PC-9 (cell line): ENCODE measurements at regions not wholly inside any gene's neighbourhood (a gene's known extent, or its start where the extent isn't known, plus 50 kb on each side); places are given as distances from the start of the nearest gene placed in this dataset.

Experiments used
- EZH2 ChIP-seq: fragments of 200-600 bp; sonication (generic); IDR thresholded peaks from 2 replicates; pipeline ENCODE4 v1.8.0; 2017; ENCODE audit warnings: antibody characterized with exemption, low read depth
- TF ChIP-seq, protein P1 (sequence below): fragments of 200-600 bp; sonication (generic); conservative IDR thresholded peaks from 2 replicates; pipeline ENCODE4 v1.6.1; 2017; ENCODE audit warnings: mixed run types, antibody characterized with exemption, mild to moderate bottlenecking, moderate library complexity

DNA sequence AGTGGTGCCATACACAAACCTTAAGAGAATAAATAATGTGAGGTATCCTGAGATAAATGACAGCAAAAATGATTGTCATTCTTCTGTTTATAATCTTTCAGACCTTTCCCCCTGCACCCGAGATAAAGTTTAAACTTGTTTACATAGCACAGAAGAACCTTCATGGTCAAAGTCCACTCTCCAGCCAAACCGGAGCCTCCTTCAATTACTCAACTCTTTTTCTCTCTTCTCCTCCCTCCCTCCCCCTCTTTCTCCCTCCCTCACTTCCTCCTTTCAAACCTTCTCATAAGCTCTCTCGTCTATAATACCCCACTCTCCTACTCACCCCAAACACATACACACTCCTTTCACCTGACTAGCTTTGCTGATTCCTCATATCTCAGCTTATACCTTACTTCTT lies 198.9 kb downstream of the EFHB start:
- TF ChIP-seq, protein P1, sequence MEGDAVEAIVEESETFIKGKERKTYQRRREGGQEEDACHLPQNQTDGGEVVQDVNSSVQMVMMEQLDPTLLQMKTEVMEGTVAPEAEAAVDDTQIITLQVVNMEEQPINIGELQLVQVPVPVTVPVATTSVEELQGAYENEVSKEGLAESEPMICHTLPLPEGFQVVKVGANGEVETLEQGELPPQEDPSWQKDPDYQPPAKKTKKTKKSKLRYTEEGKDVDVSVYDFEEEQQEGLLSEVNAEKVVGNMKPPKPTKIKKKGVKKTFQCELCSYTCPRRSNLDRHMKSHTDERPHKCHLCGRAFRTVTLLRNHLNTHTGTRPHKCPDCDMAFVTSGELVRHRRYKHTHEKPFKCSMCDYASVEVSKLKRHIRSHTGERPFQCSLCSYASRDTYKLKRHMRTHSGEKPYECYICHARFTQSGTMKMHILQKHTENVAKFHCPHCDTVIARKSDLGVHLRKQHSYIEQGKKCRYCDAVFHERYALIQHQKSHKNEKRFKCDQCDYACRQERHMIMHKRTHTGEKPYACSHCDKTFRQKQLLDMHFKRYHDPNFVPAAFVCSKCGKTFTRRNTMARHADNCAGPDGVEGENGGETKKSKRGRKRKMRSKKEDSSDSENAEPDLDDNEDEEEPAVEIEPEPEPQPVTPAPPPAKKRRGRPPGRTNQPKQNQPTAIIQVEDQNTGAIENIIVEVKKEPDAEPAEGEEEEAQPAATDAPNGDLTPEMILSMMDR, result no peak
- no peak for TF ChIP-seq EZH2
